ENCODE measurements at regions not wholly inside any gene's neighbourhood (a gene's known extent, or its start where the extent isn't known, plus 50 kb on each side); places are given as distances from the start of the nearest gene placed in this dataset.

DNA sequence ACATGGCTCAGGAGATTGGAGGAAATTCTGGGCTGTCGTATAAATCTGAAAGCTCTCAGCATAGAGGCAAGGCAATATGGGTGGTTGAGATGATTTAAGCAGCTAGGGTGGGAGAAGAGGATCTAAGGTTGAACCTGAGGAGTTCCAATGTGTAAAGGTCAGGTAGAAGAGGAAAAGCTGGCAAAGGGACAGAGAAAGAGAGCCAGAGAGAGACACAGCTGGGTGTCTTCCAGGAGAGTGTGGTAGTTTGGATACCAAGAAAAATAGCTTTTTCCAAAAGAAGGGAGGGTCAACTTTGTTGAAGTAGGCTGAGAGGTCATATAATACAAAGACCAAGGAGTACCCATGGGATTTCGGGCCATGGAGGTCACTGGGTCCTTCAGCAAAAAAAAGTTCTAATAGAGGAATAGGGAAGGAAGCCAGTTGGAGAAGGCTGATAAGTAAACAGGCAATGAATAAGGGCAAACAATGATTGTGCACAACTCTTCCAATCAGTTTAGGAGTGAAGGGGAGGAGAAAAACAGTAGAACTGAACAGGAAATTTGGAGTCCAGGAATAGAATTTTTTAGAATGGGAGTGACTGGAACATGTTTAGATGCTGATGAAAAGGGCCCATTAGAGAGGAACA is 135.1 kb downstream of the QRSL1 start:
- H3K4me1 Mint-ChIP-seq (ENCODE audit: low read depth, unreplicated experiment) = no peaks in the 10 kb centered on the region
- no peaks in the 10 kb centered on the region for H3K27me3 Mint-ChIP-seq (ENCODE audit: unreplicated experiment)
- peaks cover 6% of the 10 kb centered on the region for H3K36me3 Mint-ChIP-seq (ENCODE audit: unreplicated experiment)
- no peak for DNase-seq
- H3K9me3 Mint-ChIP-seq (ENCODE audit: unreplicated experiment) = no peaks in the 10 kb centered on the region
- no peak overlapping the region for H3K4me3 Mint-ChIP-seq (ENCODE audit: unreplicated experiment)
- no peak overlapping the region for H3K27ac Mint-ChIP-seq (ENCODE audit: unreplicated experiment)
- TF ChIP-seq, protein P1, sequence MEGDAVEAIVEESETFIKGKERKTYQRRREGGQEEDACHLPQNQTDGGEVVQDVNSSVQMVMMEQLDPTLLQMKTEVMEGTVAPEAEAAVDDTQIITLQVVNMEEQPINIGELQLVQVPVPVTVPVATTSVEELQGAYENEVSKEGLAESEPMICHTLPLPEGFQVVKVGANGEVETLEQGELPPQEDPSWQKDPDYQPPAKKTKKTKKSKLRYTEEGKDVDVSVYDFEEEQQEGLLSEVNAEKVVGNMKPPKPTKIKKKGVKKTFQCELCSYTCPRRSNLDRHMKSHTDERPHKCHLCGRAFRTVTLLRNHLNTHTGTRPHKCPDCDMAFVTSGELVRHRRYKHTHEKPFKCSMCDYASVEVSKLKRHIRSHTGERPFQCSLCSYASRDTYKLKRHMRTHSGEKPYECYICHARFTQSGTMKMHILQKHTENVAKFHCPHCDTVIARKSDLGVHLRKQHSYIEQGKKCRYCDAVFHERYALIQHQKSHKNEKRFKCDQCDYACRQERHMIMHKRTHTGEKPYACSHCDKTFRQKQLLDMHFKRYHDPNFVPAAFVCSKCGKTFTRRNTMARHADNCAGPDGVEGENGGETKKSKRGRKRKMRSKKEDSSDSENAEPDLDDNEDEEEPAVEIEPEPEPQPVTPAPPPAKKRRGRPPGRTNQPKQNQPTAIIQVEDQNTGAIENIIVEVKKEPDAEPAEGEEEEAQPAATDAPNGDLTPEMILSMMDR (IDR thresholded peaks at IDR 0.05; ENCODE audit: partially characterized antibody, unreplicated experiment) = no peak

GRCh38 chr6:106763361-106763760 is 134.0 kb downstream of the QRSL1 start:
- H3K36me3 Mint-ChIP-seq (ENCODE audit: unreplicated experiment) = peaks cover 6% of the 10 kb centered on the region
- H3K4me1 Mint-ChIP-seq (ENCODE audit: low read depth, unreplicated experiment) = no peaks in the 10 kb centered on the region
- DNase-seq = no peak
- H3K4me3 Mint-ChIP-seq (ENCODE audit: unreplicated experiment) = no peak overlapping the region
- TF ChIP-seq, protein P1 (IDR thresholded peaks at IDR 0.05; ENCODE audit: partially characterized antibody, unreplicated experiment) = no peak
- no peaks in the 10 kb centered on the region for H3K9me3 Mint-ChIP-seq (ENCODE audit: unreplicated experiment)
- H3K27me3 Mint-ChIP-seq (ENCODE audit: unreplicated experiment) = no peaks in the 10 kb centered on the region
- H3K27ac Mint-ChIP-seq (ENCODE audit: unreplicated experiment) = no peak overlapping the region

DNA sequence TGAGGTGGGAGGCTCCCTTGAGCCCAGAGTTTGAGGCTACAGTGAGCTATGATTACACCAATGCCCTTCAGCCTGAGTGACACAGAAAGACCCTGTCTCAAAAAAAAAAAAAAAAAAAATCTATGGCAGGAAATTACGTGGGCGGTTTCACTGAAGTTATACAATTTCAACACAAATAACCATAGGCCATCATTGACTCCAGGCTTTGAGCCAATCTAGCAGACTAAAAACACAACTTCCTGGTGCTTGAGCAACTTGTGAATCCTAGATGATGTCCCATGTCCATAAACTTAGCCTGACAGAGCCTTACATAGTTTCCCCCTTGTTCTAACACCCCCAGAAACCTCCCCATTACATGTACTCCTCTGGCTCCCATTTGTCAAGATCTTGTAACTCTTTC is 131.8 kb downstream of the QRSL1 start:
- Mint-ChIP-seq H3K4me1 (ENCODE audit: low read depth, unreplicated experiment) (no peaks in the 10 kb centered on the region), H3K9me3 (ENCODE audit: unreplicated experiment) (no peaks in the 10 kb centered on the region), H3K4me3 (ENCODE audit: unreplicated experiment) (no peak overlapping the region), H3K27ac (ENCODE audit: unreplicated experiment) (no peak overlapping the region), H3K27me3 (ENCODE audit: unreplicated experiment) (no peaks in the 10 kb centered on the region), H3K36me3 (ENCODE audit: unreplicated experiment) (peaks cover 6% of the 10 kb centered on the region)
- DNase-seq = no peak
- TF ChIP-seq, protein P1 (IDR thresholded peaks at IDR 0.05; ENCODE audit: partially characterized antibody, unreplicated experiment) = no peak

GRCh38 chr6:106759112-106759511 is 129.7 kb downstream of the QRSL1 start:
- Mint-ChIP-seq H3K4me3 (ENCODE audit: unreplicated experiment) (no peak overlapping the region), H3K36me3 (ENCODE audit: unreplicated experiment) (peaks cover 6% of the 10 kb centered on the region), H3K27ac (ENCODE audit: unreplicated experiment) (no peak overlapping the region), H3K9me3 (ENCODE audit: unreplicated experiment) (no peaks in the 10 kb centered on the region), H3K27me3 (ENCODE audit: unreplicated experiment) (no peaks in the 10 kb centered on the region), H3K4me1 (ENCODE audit: low read depth, unreplicated experiment) (no peaks in the 10 kb centered on the region)
- DNase-seq = no peak
- TF ChIP-seq, protein P1 (IDR thresholded peaks at IDR 0.05; ENCODE audit: partially characterized antibody, unreplicated experiment) = no peak

GRCh38 chr6:106757722-106758467 is 128.5 kb downstream of the QRSL1 start:
- Mint-ChIP-seq H3K36me3 (ENCODE audit: unreplicated experiment) (peaks cover 6% of the 10 kb centered on the region), H3K27me3 (ENCODE audit: unreplicated experiment) (no peaks in the 10 kb centered on the region), H3K4me1 (ENCODE audit: low read depth, unreplicated experiment) (no peaks in the 10 kb centered on the region), H3K27ac (ENCODE audit: unreplicated experiment) (no peak overlapping the region), H3K9me3 (ENCODE audit: unreplicated experiment) (no peaks in the 10 kb centered on the region), H3K4me3 (ENCODE audit: unreplicated experiment) (no peak overlapping the region)
- TF ChIP-seq, protein P1 (IDR thresholded peaks at IDR 0.05; ENCODE audit: partially characterized antibody, unreplicated experiment) = no peak
- DNase-seq = no peak
